D341Med (cell line): ENCODE measurements at regions not wholly inside any gene's neighbourhood (a gene's known extent, or its start where the extent isn't known, plus 50 kb on each side); places are given as distances from the start of the nearest gene placed in this dataset.

Source experiments
- DNase-seq: peaks from one replicate; pipeline ENCODE4 v3.0.0; 2012; ENCODE audit warnings: low spot score

GRCh38 chrX:2608638-2609430, 82.3 kb upstream of the CD99 start:
- peak; percentile 96 for DNase-seq

GRCh38 chrX:2607113-2607512, 84.0 kb upstream of the CD99 start:
- DNase-seq, result no peak

GRCh38 chrX:2600564-2600963, 90.5 kb upstream of the CD99 start:
- no peak for DNase-seq

GRCh38 chrX:2596555-2597255, 94.4 kb upstream of the CD99 start:
- DNase-seq, result no peak

DNA sequence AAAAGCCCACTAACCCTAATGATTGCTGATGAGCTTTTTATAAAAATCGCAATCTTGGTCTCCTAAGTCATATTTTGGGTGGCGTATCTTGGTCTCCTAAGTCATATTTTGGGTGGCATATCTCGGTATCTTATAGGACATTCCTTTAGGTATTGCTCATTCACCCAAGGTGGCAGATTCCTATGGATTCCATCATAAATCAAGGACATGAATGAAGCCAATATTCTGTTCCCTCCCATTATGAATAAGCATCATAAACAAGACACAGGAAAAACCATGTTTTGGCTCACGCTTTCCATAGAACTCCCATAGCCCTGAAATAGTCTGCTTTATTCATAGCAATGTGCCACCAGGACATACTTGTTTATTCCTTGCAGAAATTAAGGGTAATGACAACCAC, 95.0 kb upstream of the CD99 start:
- DNase-seq, result no peak

GRCh38 chrX:2595258-2595657, 94.5 kb upstream of the DHRSX start:
- no peak for DNase-seq

GRCh38 chrX:2594491-2594890, 93.7 kb upstream of the DHRSX start:
- no peak for DNase-seq

DNA sequence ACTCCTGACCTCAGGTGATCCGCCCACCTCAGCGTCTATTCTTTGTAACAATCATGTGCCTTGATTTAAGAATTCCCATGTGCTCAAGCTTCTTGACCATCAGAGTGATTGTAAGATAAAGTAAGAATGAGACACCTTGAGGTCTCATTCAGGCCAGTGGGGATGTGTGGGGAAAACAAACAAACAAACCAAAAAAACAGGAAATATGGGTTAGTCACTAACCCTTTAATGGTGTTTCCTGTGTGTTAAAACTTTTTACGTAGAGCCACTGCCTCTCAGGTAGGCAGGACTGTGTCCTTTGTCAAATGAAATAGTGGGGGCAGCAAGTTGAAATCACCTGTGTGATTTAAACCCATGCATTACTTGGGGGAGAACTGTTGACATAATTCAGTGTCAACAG, 91.5 kb upstream of the DHRSX start:
- no peak for DNase-seq

GRCh38 chrX:2589186-2590020, 88.6 kb upstream of the DHRSX start:
- DNase-seq, result no peak

GRCh38 chrX:2588049-2588448, 87.3 kb upstream of the DHRSX start:
- DNase-seq, result no peak

DNA sequence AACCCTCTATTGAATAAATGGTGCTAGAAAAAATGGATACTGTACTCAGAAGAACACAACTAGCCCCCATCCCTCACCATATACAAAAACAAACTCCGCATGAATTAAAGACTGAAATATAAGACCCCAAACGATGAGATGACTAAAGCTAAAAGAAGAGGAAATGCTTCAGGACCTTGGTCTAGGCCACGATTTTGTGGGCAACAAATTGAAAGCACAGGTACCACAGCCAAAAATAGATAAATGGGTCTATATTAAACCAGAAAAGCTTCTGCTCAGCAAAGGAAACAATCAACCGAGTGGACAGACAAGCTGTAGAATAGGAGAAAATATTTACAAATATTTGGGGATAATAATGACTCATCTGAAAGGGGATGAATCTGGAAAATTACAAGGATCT, 86.4 kb upstream of the DHRSX start:
- DNase-seq, result no peak

GRCh38 chrX:2585158-2585470, 84.3 kb upstream of the DHRSX start:
- DNase-seq, result no peak

- DNase-seq, result peak; percentile 83
These were observed 83.7 kb upstream of the DHRSX start for GRCh38 chrX:2584251-2585157.

DNA sequence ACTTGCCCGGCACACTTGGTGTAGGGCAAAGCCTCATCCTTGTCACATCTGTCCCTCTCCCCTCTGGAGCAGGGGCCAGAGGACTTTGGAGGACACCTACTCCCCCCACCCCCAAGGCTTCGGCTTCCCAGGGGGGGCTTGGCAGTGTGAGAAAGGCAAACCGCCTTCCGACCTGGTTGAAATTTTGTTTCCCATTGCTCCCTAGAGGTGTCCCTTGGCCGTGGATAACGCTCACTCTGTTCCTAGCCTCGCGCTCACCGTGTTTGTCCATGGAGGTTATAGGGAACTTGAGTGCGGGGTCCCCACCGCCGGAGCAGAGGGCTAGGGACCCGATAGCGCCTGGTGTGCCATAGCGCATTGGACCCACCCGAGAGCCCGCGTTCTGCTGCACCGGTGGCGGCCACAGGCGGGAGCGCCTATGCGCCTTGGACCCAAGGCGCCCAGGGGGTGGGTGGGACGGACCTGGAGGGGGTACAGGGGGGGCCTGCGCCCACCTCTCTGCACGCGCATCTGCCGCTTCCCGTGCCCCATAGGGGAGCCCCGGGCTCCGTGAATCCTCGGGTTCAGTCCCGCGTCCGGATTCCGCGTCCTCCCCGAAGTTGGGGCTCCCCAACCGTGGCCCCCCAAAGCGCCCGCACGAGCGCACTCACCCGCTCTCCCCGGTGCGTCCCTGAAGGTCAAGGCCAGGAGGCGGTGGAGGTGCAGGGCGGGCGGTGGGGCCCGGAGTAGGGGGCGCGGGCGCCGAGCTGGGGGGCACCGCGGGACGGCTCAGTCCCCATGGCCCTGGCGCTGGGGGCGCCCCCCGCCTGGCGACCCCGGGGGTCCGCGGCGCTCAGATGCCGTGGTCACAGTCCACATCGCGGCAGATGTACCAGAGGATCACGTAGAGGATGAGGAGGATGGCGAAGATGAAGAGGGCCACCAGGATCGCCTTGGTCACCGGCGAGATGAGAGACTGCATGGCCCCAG, 82.7 kb upstream of the DHRSX start:
- DNase-seq, result peak; percentile 57

DNA sequence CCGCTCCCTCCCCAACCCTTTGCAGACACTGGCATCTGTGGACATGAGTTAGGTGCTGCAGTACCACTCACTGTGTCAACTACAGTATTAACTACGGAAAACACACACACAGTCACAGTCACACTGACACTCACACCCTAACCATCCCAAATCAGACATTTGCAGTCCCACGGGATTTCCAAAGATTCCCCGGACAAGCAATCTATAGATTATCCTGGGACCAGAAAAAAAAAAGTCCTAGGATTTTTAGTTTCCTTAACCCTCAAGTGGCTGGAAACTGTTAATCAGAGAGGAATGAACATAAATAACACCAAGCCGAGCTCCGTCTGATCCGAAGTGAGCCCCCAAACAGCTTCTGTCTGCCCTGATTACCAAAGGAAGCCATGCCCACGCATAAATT, 81.9 kb upstream of the DHRSX start:
- no peak for DNase-seq

DNA sequence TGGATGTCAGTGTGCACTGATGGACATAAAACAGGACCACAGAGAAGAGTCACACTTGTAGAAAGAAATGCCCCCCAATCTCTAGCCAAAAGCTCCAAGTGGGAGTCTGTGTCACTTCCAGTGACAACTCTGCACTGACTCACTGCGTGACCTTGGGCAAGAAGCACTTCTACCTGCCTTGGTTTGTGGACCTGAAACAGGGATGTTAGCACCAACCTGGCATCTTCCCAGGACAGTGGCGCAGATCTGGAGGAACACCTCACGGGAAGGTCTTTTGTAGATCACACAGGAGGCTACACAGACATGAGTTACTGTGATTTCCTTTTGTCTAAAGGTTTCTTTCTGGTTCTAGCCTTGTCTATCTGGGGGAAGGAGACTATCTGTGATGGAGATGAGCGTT, 80.5 kb upstream of the DHRSX start:
- DNase-seq, result no peak

DNA sequence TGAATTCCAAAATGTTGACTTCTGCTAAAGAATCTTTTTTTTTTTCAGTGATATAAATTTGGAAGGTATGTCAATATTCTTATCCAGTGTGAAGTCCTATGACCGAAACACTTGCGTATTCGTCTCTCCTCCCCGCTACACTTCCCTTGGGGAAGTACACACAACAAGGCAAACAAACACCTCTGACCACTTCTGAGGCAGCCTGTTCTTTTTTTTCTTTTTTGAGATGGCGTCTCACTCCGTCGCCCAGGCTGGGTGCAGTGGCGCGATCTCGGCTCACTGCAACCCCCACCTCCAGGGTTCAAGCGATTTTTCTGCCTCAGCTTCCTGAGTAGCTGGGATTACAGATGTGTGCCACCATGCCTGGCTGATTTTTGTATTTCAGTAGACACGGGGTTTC, 78.1 kb upstream of the DHRSX start:
- DNase-seq, result no peak

GRCh38 chrX:2577844-2578466, 77.2 kb upstream of the DHRSX start:
- DNase-seq, result no peak

DNA sequence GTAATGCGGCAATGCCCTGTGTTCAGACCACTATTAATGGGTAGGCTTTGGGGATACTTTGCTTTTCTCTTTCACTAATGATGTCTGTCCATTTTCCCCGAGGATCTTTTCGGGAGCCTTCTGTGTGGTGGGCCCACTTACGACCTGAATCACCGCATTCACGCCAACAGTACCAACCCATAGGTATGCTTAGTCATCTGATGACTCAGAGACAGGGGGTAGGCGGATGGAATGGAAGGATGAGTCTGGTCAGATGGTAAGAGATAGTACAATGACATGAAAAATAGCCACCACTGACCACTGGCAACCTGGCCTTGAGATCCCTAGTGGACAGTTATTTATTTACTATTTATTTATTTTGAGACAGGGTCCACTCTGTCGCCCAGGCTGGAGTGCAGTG, 76.0 kb upstream of the DHRSX start:
- no peak for DNase-seq

DNA sequence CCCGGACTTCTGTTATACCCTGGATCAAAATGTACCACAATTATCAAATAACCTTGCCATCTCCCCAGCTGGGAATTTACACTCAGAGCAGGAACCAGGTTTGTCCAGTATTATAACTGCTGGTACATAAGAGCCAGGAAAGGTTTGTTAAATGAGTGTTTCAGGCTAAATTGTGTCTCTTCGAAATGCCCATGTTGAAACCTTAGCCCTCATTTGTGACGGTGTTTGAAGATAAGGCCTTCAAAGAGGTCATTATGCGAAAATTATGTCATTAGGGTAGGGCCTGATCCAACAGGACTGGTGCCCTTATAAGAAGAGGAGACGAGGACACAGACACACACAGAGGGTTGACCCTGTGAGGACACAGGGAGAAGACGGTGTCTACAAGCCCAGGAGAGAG, 73.5 kb upstream of the DHRSX start:
- no peak for DNase-seq
